ENCODE measurements at regions not wholly inside any gene's neighbourhood (a gene's known extent, or its start where the extent isn't known, plus 50 kb on each side); places are given as distances from the start of the nearest gene placed in this dataset.

GRCh38 chr3:26963361-26963743 lies 340.8 kb downstream of the LRRC3B start:
- TF ChIP-seq EP300 (IDR thresholded peaks at IDR 0.05) (no peak), POLR2AphosphoS5 (IDR thresholded peaks at IDR 0.05) (no peak), CTCF (IDR thresholded peaks at IDR 0.05) (peak in 1 of 3 experiments; percentile 21), POLR2A (IDR thresholded peaks at IDR 0.05; ENCODE audit: low read depth) (no peak)
- H3K27me3 ChIP-seq, result no peaks in the 10 kb centered on the region
- H3K9me3 ChIP-seq, result no peaks in the 10 kb centered on the region
- no peaks in the 10 kb centered on the region for H3K4me1 ChIP-seq
- no peaks in the 10 kb centered on the region for H3K36me3 ChIP-seq
- 83% methylated on average over 5 of the region's 5 CpGs for WGBS
- no peak overlapping the region for H3K4me3 ChIP-seq
- DNase-seq (ENCODE audit: extremely low spot score), result no peak
- H3K27ac ChIP-seq (replicated peaks in 1 of 4), result no peak overlapping the region
- intact Hi-C loops (cut with DNase I), result no loop called here

- intact Hi-C loops (cut with DNase I), result no loop called here
- TF ChIP-seq POLR2AphosphoS5 (IDR thresholded peaks at IDR 0.05) (no peak), EP300 (IDR thresholded peaks at IDR 0.05) (no peak), POLR2A (IDR thresholded peaks at IDR 0.05; ENCODE audit: low read depth) (no peak), CTCF (IDR thresholded peaks at IDR 0.05) (no peak)
- no peaks in the 10 kb centered on the region for H3K4me1 ChIP-seq
- H3K27ac ChIP-seq (replicated peaks in 1 of 4), result no peak overlapping the region
- no peaks in the 10 kb centered on the region for H3K27me3 ChIP-seq
- H3K9me3 ChIP-seq, result no peaks in the 10 kb centered on the region
- DNase-seq (ENCODE audit: extremely low spot score), result no peak
- H3K4me3 ChIP-seq, result no peak overlapping the region
- no peaks in the 10 kb centered on the region for H3K36me3 ChIP-seq
Observed at GRCh38 chr3:26964313-26964712, 341.7 kb downstream of the LRRC3B start.

- intact Hi-C loops (cut with DNase I), result no loop called here
- no peaks in the 10 kb centered on the region for H3K36me3 ChIP-seq
- no peaks in the 10 kb centered on the region for H3K9me3 ChIP-seq
- no peak overlapping the region for H3K27ac ChIP-seq (replicated peaks in 1 of 4)
- H3K27me3 ChIP-seq, result no peaks in the 10 kb centered on the region
- no peaks in the 10 kb centered on the region for H3K4me1 ChIP-seq
- H3K4me3 ChIP-seq, result no peak overlapping the region
- TF ChIP-seq POLR2AphosphoS5 (IDR thresholded peaks at IDR 0.05), result no peak
- TF ChIP-seq CTCF (IDR thresholded peaks at IDR 0.05), result no peak
- TF ChIP-seq EP300 (IDR thresholded peaks at IDR 0.05), result no peak
- no peak for TF ChIP-seq POLR2A (IDR thresholded peaks at IDR 0.05; ENCODE audit: low read depth)
- 79% methylated on average over 2 of the region's 2 CpGs for WGBS
- no peak for DNase-seq (ENCODE audit: extremely low spot score)
Observed at GRCh38 chr3:26964836-26965235, 342.3 kb downstream of the LRRC3B start.

GRCh38 chr3:26967501-26967900 lies 344.9 kb downstream of the LRRC3B start:
- H3K27ac ChIP-seq (replicated peaks in 1 of 4), result no peak overlapping the region
- H3K27me3 ChIP-seq, result no peaks in the 10 kb centered on the region
- H3K4me3 ChIP-seq, result no peak overlapping the region
- no peak for DNase-seq (ENCODE audit: extremely low spot score)
- no peaks in the 10 kb centered on the region for H3K4me1 ChIP-seq
- WGBS, result 75% methylated on average over 1 of the region's 1 CpG
- TF ChIP-seq CTCF (IDR thresholded peaks at IDR 0.05) (no peak), POLR2AphosphoS5 (IDR thresholded peaks at IDR 0.05) (no peak), EP300 (IDR thresholded peaks at IDR 0.05) (no peak), POLR2A (IDR thresholded peaks at IDR 0.05; ENCODE audit: low read depth) (no peak)
- intact Hi-C loops (cut with DNase I), result no loop called here
- H3K9me3 ChIP-seq, result no peaks in the 10 kb centered on the region
- H3K36me3 ChIP-seq, result no peaks in the 10 kb centered on the region
